OCI-LY7 (cell line): ENCODE measurements at regions not wholly inside any gene's neighbourhood (a gene's known extent, or its start where the extent isn't known, plus 50 kb on each side); places are given as distances from the start of the nearest gene placed in this dataset.

Source experiments
- BruUV-seq: library from RNA; stranded (reverse); fragments of 400-500 nt; replicated peaks from 2 replicates; lab custom pipeline; 2021; lab: Mats Ljungman, UMichigan
- CTCF ChIA-PET: fragments of 300-600 bp; sonication (Branson Sonifier 250); formaldehyde crosslinking; loops from one replicate; lab custom pipeline; 2022; ENCODE audit warnings: antibody characterized with exemption; ENCODE audit not compliant: unreplicated experiment; lab: Charles Lee
- POLR2A ChIA-PET: fragments of 300-600 bp; sonication (Branson Sonifier 250); formaldehyde crosslinking; loops from one replicate; lab custom pipeline; 2022; ENCODE audit warnings: antibody characterized with exemption; lab: Charles Lee
- DNase-seq: peaks from one replicate; pipeline ENCODE4 v3.0.0-alpha.2; 2015; ENCODE audit warnings: low spot score
- H2AFZ ChIP-seq: fragments of 200-600 bp; sonication (generic), shearing (Covaris generic); 2 replicates; pipeline ENCODE4 v1.6.1; 2014; ENCODE audit warnings: mild to moderate bottlenecking, antibody characterized with exemption, low read length, moderate library complexity
- H3K27ac ChIP-seq: fragments of 200-600 bp; sonication (generic); 2 replicates; pipeline ENCODE4 v1.5.1; 2014; ENCODE audit warnings: mixed run types, low read depth, mild to moderate bottlenecking, moderate library complexity, low read length, inconsistent platforms; ENCODE audit not compliant: poor library complexity, severe bottlenecking
- H3K36me3 ChIP-seq: fragments of 200-600 bp; sonication (generic); 2 replicates; pipeline ENCODE4 v1.6.1; 2014; ENCODE audit warnings: mild to moderate bottlenecking, antibody characterized with exemption, low read length, moderate library complexity, mixed read lengths; ENCODE audit not compliant: insufficient read depth
- H3K4me1 ChIP-seq: fragments of 200-600 bp; sonication (generic); 2 replicates; pipeline ENCODE4 v1.5.1; 2014; ENCODE audit warnings: mild to moderate bottlenecking, low read length; ENCODE audit not compliant: insufficient read depth, poor library complexity, severe bottlenecking
- H3K4me2 ChIP-seq: fragments of 200-600 bp; sonication (generic); 2 replicates; pipeline ENCODE4 v1.6.1; 2014; ENCODE audit warnings: mild to moderate bottlenecking, low read length
- H3K4me3 ChIP-seq: fragments of 200-600 bp; sonication (generic); 2 replicates; pipeline ENCODE4 v1.5.1; 2014; ENCODE audit warnings: mild to moderate bottlenecking, low read depth, low read length; ENCODE audit not compliant: poor library complexity, severe bottlenecking
- H3K79me2 ChIP-seq: fragments of 200-600 bp; sonication (generic); 2 replicates; pipeline ENCODE4 v1.6.1; 2016; ENCODE audit warnings: low read depth, mild to moderate bottlenecking, low read length, moderate library complexity, mixed read lengths; ENCODE audit not compliant: insufficient read depth
- H3K9me2 ChIP-seq: fragments of 200-600 bp; sonication (generic); 2 replicates; pipeline ENCODE4 v1.6.1; 2016; ENCODE audit warnings: mild to moderate bottlenecking, low read length, mixed read lengths; ENCODE audit not compliant: insufficient read depth
- H3K9me3 ChIP-seq: fragments of 200-600 bp; sonication (generic); 2 replicates; pipeline ENCODE4 v1.6.1; 2014; ENCODE audit warnings: mild to moderate bottlenecking, mixed run types, low read length, mixed read lengths
- H4K20me1 ChIP-seq: fragments of 200-600 bp; sonication (generic); 2 replicates; pipeline ENCODE4 v1.6.1; 2014; ENCODE audit warnings: mild to moderate bottlenecking, antibody characterized with exemption, low read length, moderate library complexity, mixed read lengths; ENCODE audit not compliant: insufficient read depth
- CTCF ChIP-seq: fragments of 200-600 bp; sonication (generic); conservative IDR thresholded peaks from 2 replicates; pipeline ENCODE4 v1.5.1; 2014; ENCODE audit warnings: mild to moderate bottlenecking, antibody characterized with exemption, low read length, moderate library complexity, mixed read lengths
- EZH2phosphoT487 ChIP-seq: fragments of 200-600 bp; sonication (generic); IDR thresholded peaks from 2 replicates; pipeline ENCODE4 v1.6.1; 2018; ENCODE audit warnings: low read depth, borderline replicate concordance, mild to moderate bottlenecking, mixed run types, antibody characterized with exemption, low read length, moderate library complexity, mixed read lengths
- intact Hi-C: fragments of 100-400 bp; cut with micrococcal nuclease; formaldehyde crosslinking; loops from one replicate; pipeline ENCODE4 v1.10.0; 2022; ENCODE audit not compliant: unreplicated experiment

- Histone ChIP-seq H3K9me3 (no peaks in the 10 kb centered on the region), H3K9me2 (no peaks in the 10 kb centered on the region), H3K4me1 (no peaks in the 10 kb centered on the region), H4K20me1 (no peaks in the 10 kb centered on the region), H3K36me3 (no peaks in the 10 kb centered on the region), H3K27ac (no peak overlapping the region), H3K4me3 (no peak overlapping the region), H3K79me2 (no peaks in the 10 kb centered on the region), H3K4me2 (no peak overlapping the region), H2AFZ (no peak overlapping the region)
- no TSS peak for BruUV-seq
- DNase-seq: no peak
- TF ChIP-seq CTCF (no peak), EZH2phosphoT487 (no peak)
- ChIA-PET CTCF (no interaction called here), POLR2A (interaction anchor here (0.6 kb wide), 1 partner anchor 291 kb away, joined by 4 read pairs; no protein-coding TSS in a partner anchor)
- intact Hi-C loops: no loop called here
Measured at GRCh38 chr7:41773756-41774155, 70.9 kb upstream of the INHBA start.

DNA sequence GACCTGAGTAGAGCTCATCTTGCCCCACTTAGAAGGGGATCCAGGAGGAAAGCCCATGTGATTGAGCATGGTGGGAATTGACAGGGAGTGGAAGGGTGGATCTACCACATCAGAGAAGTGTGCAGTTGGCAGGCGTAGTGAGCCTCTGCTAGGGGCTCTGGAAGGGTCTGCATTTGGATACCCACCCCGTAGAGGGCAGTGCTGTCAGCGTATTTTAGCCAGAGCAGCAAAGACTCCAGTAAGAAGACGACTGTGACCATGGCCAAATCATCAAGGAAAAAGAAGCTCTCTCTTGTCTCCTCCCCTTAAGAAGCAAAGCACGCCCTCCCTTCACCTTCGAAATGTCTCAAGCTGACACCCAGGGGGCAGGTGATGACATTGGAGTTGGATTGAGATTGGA lies 68.8 kb upstream of the INHBA start:
- BruUV-seq: no TSS peak
- DNase-seq: no peak
- ChIA-PET POLR2A (interaction anchor here (0.6 kb wide), 1 partner anchor 799 kb away, joined by 4 read pairs; no protein-coding TSS in a partner anchor), CTCF (no interaction called here)
- no peak overlapping the region for H3K4me3 ChIP-seq
- no peak overlapping the region for H3K4me2 ChIP-seq
- H3K9me3 ChIP-seq: no peaks in the 10 kb centered on the region
- no peak overlapping the region for H2AFZ ChIP-seq
- H3K4me1 ChIP-seq: no peaks in the 10 kb centered on the region
- H3K9me2 ChIP-seq: no peaks in the 10 kb centered on the region
- TF ChIP-seq EZH2phosphoT487 (no peak), CTCF (no peak)
- H3K27ac ChIP-seq: no peak overlapping the region
- no peaks in the 10 kb centered on the region for H4K20me1 ChIP-seq
- no peaks in the 10 kb centered on the region for H3K36me3 ChIP-seq
- intact Hi-C loops: no loop called here
- H3K79me2 ChIP-seq: no peaks in the 10 kb centered on the region

DNA sequence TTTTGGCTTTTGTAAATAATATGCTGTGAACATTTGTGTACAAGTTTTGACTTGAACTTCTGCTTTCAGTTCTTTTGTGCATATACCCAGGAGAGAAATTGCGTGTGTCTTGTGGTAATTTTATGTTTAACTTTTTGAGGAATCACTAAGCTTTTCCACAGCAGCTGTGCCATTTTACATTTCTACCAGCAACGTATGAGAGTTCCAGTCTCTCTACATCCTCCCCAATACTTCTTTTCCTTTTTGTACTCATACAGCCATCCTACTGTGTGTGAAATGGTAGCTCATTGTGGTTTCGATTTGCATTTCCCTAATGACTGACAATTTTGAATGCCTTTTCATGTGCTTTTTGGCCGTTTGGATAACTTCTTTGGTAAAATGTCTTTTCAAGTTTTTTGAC lies 66.3 kb upstream of the INHBA start:
- POLR2A ChIA-PET: interaction anchor here (0.6 kb wide), 1 partner anchor 887 kb away, joined by 3 read pairs; no protein-coding TSS in a partner anchor
- Histone ChIP-seq H3K9me2 (no peaks in the 10 kb centered on the region), H3K36me3 (no peaks in the 10 kb centered on the region), H4K20me1 (no peaks in the 10 kb centered on the region), H2AFZ (no peak overlapping the region), H3K79me2 (no peaks in the 10 kb centered on the region), H3K9me3 (no peaks in the 10 kb centered on the region), H3K4me3 (no peak overlapping the region), H3K4me2 (no peak overlapping the region), H3K27ac (no peak overlapping the region), H3K4me1 (no peaks in the 10 kb centered on the region)
- TF ChIP-seq CTCF: no peak
- TF ChIP-seq EZH2phosphoT487: no peak
- intact Hi-C loops: no loop called here
- DNase-seq: no peak
- CTCF ChIA-PET: no interaction called here
- no TSS peak for BruUV-seq
